T1000 (cell line): ENCODE measurements at regions not wholly inside any gene's neighbourhood (a gene's known extent, or its start where the extent isn't known, plus 50 kb on each side); places are given as distances from the start of the nearest gene placed in this dataset.
"Not testable (repeated sequence)": the region's sequence is repeated elsewhere in the genome, so short reads cannot be mapped to it uniquely, and the experiment has no call there.

Experiments used
- DNase-seq: peaks from one replicate; lab custom pipeline; 2025; ENCODE audit warnings: mixed read lengths; lab: John Stamatoyannopoulos, UW

DNA sequence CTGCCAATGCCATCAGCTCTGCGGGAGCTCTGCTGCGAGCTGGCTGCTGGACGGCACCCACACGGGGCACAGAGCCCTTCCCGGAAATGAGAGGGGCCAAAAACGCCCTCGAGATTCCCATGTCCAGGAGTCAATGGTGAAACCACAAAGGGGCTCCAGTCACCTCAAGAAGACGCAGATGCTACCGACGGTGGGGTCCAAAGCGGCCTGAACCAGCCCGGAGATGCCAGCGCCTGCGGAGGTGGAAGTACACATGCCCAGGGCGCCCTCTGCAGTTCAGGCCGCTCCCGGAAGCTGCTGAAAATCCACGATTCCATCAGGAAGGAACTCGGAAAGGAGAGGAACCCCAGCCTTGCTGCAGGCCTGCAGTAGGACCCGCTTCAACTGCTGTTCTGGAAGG is 82.4 kb upstream of the SELENOP start:
- no peak for DNase-seq

DNA sequence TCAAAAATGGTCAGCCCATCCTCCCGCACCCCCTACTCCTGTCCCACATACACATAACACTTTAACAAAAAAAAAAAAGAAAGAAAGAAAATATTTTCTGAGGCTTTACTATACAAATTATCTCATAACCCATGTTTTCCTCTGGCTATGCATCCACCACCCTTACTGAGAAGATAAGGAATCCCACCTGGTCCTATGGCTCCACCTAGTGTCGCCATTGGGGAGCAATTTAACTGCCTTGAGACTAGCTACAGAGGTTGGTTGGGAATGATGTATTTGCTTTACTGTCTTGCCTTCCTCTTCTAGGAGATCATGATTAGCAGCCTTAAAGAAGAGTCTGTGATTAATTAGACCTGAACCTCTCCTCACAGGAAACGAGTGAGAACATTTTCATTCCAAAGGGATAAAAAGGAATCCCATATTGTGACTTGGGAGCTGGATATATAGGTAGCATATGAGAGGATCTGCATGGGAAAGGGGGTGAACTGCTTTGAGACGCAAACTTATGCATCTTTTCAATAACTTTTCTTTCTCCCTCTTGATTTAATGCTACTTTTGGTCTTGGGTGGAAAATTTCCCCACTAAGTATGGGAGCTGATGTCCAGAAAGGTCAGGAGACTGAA is 77.7 kb upstream of the SELENOP start:
- DNase-seq = peak; percentile 29

- DNase-seq = no peak
Observed at GRCh38 chr5:42888771-42889170, 77.1 kb upstream of the SELENOP start.

DNA sequence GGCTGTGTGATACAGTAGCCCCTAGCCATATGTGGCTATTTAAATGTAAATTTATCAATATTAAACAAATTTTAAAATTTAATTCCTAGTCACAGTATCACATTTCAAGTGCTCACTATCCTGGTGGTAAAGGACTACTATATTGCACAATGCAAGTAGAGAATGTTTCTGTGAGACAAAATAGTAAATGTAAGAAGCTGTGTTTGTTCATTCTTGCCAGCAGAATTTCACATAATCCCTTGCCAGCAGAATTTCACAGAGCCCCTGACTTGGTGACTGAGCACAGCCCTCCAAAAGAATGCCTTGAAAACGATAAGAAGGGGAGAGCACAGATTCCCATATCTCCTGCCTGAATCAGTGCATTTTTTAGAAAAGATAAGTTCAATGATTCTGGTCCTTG is 75.9 kb upstream of the SELENOP start:
- no peak for DNase-seq

DNA sequence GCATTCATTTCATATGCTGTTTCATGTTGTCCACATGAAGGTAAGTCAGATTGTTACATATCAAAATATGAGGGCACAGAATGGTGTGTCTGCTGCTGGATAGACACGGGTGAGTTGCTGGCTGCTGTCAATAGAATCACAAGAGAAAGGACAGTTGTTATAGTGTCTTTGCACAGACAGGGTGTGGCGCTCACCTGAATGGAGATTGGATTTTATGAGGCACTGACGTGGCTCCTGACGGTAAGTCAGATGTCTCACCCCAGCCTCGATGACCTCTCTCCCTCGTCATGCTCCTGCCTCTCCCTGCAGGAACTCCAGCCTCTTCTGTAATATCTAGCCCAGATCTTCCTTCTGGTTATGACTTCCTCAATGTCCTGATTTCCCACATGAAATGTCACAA is 75.4 kb upstream of the SELENOP start:
- no peak for DNase-seq

- no peak for DNase-seq
Observed at GRCh38 chr5:42886635-42887034, 74.9 kb upstream of the SELENOP start.

DNA sequence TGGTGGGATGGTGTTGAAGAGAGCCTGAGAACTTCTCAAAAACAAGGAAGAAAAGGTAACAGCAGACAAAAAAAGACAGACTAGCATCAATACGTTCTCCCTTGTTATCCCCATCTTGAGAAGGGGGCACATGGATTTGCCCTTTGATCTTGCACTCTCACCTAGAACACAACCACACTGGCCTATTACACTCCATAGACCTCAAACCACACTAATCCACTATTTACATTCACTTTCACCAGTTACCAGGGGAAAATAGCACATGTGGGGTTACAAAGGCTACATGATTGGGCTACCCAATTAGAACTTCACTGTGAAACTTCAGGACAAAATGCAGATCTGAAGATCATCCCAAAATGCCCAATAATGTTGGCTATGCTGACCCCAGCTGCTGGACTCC is 72.6 kb upstream of the SELENOP start:
- no peak for DNase-seq

GRCh38 chr5:42881416-42882117 is 69.9 kb upstream of the SELENOP start:
- no peak for DNase-seq

- DNase-seq = no peak
Observed at GRCh38 chr5:42880496-42881150, 68.9 kb upstream of the SELENOP start.

GRCh38 chr5:42879291-42879690 is 67.6 kb upstream of the SELENOP start:
- DNase-seq = no peak

GRCh38 chr5:42878550-42878949 is 66.9 kb upstream of the SELENOP start:
- DNase-seq = no peak

- no peak for DNase-seq
Observed at GRCh38 chr5:42878041-42878440, 66.3 kb upstream of the SELENOP start.

- no peak for DNase-seq
Observed at GRCh38 chr5:42877431-42877830, 65.7 kb upstream of the SELENOP start.

DNA sequence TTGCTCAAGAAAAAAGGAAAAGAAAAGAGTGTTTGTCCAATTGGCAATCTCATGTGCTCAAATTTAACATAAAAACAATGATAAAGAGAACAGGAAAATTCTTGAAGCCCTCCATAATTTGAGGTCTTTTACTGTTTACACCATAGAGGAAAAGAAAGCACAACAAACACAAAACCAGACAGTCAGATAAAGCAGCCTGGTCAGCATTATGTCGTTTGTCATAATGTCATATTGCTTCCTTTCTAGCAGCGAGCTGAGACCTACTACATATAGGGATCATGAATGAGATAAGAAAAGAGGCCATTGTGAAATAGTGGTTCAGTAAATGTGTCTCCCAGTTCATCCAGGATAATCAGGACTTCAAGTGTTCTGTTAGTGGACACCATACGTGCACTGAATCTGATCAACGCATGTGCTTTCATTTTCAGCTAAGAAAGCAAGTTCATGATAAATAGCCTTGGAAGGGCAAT is 64.7 kb upstream of the SELENOP start:
- no peak for DNase-seq

DNA sequence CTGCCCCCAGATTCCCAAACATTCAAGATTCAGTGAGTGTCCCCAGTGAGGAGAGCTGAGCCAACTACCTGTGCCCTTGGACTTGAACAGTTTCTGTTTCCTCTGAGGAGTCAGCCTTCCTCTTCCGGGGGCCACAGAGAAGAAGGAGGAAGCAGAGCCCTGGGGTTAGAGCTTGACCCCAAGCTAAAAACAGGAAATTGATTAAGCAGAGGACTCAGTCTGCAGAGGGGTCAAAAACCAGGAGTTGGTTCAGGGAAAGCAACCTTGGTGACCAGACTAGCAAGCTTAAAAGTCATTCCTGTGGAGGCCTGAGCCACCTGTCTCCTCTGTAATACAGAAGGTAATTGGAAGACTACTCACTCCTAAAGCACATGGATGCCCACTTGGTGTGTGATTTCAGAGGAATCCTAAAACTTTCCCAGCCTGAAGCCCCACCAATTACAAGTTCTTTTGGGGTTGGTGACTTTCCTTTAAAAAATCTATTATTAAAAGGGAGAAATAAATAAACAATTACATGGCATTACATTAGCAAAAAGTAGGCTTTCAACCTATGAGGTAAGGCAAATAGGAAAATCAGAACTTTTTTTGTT is 64.2 kb upstream of the SELENOP start:
- DNase-seq = no peak

GRCh38 chr5:42875211-42875610 is 63.5 kb upstream of the SELENOP start:
- DNase-seq = no peak

GRCh38 chr5:42874621-42875198 is 63.0 kb upstream of the SELENOP start:
- DNase-seq = no peak

- no peak for DNase-seq
Observed at GRCh38 chr5:42872865-42873264, 61.2 kb upstream of the SELENOP start.

DNA sequence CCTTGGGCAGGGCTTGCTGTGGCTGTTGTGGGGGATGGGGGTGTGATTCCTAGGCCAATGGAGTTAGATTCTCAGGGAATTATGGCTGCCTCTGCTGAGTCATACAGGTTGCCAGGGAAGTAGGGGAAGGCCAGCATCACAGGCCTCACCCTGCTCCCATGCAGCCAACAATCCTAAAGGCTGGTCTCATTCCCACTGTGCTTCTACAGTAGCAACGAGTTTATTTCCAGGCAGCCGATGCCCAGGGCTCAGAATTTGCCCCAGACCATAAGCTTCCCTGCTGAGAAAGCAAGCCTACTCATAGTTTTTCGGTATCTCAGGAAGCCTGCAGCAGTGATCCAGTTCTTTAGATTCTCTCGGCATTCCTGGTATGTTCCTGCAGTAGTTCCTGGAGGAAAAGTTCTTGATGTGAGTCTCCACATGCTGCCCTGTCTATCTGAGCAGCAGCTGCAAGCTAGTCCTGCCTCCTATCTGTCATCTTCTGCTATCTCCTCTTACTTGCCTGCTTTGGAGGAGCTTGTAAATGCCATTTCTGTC is 59.3 kb upstream of the SELENOP start:
- DNase-seq = no peak

DNA sequence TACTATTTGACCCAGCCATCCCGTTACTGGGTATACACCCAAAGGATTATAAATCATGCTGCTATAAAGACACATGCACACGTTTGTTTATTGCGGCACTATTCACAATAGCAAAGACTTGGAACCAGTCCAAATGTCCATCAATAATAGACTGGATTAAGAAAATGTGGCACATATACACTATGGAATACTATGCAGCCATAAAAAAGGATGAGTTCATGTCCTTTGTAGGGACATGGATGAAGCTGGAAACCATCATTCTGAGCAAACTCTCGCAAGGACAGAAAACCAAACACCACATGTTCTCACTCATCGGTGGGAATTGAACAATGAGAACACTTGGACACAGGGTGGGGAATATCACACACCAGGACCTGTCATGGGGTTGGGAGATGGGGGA is 56.7 kb upstream of the SELENOP start:
- not testable (repeated sequence) for DNase-seq

- DNase-seq = not testable (repeated sequence)
Observed at GRCh38 chr5:42864749-42865148, 53.1 kb upstream of the SELENOP start.
